ENCODE measurements at regions not wholly inside any gene's neighbourhood (a gene's known extent, or its start where the extent isn't known, plus 50 kb on each side); places are given as distances from the start of the nearest gene placed in this dataset.

GRCh38 chr11:15779518-15779917, 576.8 kb downstream of the SOX6 start:
- no peak for DNase-seq

DNA sequence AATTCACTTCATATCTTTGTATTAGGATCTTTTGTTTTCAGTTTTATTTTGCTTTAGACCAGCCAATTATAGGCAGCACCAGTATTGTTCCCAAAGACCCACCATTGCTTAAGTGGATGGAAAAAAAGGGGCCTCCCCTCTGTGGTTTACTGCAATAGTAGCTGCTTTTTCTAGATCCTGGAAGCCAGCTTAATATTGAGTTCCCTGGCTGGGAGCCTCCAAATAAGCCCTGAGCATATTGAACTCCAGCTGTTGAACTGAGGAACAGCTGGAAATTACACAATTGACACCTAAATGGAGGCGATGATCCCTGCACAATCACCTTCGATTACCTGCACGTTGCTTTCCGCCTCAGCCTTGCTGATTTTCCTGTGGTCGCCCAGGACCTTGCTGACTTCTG, 576.0 kb downstream of the SOX6 start:
- DNase-seq, result no peak

DNA sequence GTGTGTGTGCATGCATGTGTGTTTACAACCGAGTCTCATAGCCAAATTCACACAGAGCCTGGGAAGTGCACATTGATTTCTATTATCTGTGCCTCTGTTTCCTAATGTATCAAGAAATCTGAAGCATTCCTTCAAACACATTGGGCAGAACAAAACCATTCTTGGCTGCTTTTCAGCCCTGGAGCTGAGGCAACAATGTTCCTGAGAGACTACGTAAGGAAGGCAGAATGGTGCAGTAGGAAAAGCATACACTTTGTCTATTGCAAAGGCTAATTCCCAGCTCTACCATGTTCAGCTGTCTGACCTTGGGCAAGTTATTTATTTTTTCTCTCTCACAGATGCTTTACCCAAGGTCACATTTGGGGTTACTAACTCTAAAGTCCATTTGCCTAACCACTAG, 575.5 kb downstream of the SOX6 start:
- no peak for DNase-seq

DNA sequence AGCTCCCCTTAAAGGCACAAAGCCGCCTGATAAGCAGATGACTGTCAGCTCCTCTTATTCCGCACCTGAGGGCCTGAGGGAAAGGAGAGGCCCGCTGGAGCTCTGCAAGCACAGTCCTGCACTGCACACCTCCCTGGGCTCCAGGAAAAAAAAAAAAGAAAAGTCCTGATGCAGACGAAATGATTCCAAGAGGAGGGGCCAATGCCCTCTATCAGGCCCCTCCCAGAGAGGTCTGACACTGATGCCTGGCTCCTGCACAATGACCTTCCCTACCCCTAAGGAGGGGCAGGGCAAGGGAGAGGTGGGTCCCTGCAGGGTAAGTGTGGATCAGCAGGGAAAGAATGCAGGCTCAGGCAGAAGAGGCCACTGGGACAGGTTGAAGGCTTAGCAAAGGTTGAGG, 572.7 kb downstream of the SOX6 start:
- no peak for DNase-seq

DNA sequence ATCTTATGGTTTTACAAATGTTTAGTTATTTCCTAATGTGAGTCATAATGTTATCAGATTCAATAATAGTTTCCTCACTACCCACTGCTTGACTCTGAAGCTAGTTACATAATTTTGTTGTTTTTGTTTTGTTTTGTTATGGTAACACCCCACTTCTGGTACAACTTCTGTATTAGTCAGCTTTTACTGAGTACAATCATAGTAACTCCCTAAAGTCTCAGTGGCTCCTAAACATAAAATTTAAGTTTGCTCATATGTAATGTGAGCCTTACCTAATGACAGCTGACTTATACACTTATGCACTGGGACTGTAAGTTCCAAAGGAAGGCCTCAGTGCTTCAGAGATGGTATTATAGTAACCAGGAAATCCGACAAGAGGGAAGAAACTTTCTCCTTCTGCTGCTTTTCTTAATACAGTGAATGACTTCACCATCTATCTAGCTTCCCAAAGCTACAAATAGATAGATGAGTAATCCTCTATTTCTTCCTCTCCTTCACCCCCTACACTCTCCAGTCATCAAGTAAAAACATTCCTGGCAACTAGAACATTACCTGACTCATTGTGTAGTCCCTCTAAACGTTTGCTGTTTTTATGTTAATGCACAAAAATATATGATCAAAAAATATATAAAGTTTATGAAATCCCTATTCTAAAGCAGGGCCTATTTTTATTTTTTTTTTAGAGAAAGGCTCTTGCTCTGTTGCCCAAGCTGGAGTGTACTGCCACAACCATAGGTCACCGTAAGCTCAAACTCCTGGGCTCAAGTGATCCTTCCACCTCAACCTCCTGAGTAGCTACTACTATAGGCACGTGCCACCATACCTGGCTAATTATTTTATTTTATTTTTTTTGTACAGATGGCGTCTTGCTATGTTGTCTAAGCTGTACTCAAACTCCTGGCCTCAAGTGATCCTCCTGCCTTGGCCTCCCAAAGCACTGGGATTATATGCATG, 563.0 kb downstream of the SOX6 start:
- DNase-seq, result no peak

- DNase-seq, result no peak
Measured at GRCh38 chr11:15794361-15795150, 561.8 kb downstream of the SOX6 start.

DNA sequence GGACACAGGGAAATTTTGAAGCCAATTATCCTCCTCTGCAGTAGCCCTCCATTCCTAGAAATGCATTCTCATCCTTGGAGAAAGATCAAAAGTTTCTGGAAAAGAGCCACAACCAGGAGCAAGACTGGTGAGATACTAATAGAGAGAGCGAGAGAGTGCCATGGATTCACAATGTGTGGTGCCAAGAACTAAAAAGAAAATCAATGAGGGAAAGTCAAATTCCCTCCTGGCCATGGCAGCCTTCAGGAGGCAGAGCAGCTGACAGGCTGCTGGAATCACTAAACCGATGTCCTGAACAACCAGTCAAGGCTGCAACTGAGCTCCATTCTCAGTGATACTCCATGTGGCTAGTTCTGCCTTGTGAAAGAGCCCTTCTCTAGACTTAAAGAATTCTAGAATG, 561.0 kb downstream of the SOX6 start:
- no peak for DNase-seq

DNA sequence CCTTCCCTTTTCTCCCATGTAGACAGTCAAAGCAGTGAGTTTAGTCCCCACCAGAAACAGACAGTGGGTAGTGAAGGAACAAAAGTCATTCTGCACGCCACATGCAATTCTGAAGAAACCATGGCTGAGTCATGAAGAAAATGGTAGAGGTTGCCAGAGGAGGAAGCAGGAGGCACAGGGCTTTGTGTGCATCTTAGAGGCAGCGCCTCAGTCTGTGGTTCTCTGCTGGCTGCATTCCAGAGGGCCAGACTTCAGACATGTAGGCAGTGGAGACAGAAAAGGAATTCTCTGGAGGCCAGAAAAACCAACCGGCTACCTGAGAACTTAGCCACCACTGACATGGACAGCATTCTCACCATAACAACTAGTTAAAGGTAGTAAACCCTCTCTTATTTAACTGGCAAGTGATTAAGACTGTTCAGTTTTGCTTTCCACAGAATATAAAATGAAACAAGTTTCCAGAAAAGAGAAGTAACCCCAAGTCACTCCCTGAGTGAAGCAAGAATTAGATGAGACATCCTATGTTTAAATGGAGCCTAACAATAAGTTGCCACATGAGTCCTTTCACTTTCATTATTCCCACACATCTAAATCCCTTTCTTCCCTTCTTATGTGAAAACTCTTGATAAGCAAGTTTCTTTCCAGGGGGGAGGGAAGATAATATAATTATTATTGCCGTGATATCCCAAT, 556.1 kb downstream of the SOX6 start:
- DNase-seq, result no peak

- DNase-seq, result no peak
Measured at GRCh38 chr11:15801126-15801525, 555.2 kb downstream of the SOX6 start.

GRCh38 chr11:15801616-15802015, 554.7 kb downstream of the SOX6 start:
- DNase-seq, result no peak

DNA sequence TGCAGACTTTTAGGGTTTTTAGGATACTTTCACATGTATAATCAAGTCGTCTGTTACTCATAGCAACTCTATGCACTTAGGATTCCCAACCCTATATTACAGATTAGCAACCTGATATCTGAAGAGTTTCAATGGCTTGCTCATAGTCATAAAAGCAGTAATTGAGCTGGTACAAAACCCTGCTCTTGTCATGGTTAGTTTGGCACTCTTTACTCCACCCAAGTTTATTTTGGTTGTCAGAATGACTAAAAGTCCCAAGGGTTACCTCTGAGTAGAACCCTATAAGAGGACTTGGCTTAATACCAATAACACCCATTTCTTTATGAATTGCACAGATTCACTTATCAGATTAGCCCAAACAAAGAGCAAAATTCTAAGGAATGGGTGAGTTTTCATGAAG, 550.6 kb downstream of the SOX6 start:
- no peak for DNase-seq

DNA sequence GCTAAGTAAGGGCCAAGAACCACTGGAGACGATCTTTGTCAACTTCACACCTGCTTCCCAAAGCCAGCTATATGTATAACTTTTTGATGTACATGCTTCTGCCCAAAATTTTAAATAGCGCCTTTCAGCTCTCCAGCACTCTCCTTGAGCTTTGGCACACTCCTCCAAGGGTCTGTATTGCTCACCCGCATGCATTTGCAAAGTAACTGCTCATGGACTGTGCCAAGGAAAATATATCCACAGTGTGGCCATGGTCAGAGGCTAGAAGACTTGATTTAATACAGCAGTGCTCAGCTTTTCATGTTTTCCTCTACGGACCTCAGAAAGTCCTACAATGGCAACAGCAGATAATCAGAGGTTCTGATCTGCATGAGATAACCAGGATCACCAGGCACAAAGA, 550.1 kb downstream of the SOX6 start:
- no peak for DNase-seq

DNA sequence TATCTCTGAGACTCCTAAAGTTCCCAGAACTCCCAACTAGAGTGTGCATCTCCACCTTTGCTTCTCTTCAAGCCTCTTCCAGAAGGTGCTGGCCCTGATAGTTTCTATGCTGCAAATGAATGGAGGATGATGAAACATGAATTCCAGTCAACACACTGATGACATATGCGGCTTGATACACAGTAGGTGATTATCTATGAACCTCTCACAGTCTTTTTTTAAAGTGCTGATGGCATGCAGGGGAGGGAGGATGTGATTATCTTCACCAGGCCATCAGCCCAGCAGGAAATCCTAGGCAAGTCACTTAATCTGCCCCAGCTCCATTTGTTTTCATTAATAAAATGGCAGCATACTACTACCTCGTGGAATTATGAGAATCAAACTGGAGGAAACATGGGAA, 548.5 kb downstream of the SOX6 start:
- DNase-seq, result no peak

GRCh38 chr11:15810082-15810481, 546.3 kb downstream of the SOX6 start:
- no peak for DNase-seq

DNA sequence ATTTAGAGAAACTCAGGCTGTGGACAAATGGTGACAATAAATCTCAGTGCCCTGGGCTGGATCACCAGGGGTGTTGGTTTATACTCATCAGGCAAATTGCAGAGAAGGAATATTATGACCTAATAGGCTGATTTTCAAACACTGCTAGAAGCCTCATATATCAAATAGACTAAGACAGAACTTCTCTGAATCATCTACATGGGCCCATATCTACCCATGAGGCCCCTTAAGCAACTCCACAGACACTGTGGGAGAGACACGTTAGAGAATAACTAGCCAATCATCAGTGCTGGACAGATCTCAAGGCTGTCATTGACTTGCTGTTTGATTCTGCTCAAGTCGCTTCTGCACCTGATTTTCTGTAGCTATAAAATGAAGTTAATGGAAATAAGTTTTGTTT, 545.8 kb downstream of the SOX6 start:
- no peak for DNase-seq

DNA sequence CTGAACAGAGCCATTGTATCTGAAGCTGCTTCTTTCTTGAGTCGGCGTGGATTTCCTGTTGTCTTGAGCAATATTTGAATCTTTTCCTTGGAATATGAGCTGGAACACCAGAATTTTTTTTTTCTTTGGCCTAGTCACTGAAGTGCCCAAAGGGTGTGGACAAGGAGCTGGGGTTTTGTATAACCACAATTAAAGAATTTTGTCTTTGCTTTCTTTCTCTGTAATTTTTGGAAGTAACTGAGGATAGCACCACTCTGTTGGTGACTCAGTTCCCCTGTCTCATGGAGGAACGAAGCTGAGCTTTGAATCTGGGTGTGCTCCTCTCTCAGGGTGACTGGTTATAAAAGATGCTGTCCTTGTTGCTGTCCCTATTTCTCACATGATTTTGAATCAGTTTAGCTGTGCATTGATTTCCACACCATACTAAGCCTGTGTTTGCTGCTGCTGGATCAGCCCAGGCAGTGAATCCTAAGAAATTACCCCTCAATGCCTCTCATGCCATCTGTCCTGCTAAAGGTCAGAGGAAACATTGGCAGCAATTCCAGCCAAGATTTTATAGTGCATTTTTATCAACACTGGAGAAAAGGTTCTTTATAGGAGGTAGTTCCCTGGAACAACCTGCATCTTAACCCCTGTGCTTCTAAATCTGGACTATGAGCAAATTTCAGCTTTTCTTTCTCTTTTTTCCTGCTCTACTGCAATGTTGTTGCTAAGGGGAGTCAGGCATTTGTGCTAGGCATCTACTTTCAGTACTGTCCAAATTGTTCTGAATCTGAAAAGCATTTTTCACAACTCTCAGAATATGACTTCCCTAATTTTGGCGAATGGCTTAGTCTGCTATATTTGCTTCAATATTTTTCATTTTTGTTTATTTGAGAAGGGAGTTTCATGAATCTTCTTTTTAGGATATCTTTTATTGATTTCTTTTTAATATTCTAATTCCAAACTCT, 540.8 kb downstream of the SOX6 start:
- no peak for DNase-seq

DNA sequence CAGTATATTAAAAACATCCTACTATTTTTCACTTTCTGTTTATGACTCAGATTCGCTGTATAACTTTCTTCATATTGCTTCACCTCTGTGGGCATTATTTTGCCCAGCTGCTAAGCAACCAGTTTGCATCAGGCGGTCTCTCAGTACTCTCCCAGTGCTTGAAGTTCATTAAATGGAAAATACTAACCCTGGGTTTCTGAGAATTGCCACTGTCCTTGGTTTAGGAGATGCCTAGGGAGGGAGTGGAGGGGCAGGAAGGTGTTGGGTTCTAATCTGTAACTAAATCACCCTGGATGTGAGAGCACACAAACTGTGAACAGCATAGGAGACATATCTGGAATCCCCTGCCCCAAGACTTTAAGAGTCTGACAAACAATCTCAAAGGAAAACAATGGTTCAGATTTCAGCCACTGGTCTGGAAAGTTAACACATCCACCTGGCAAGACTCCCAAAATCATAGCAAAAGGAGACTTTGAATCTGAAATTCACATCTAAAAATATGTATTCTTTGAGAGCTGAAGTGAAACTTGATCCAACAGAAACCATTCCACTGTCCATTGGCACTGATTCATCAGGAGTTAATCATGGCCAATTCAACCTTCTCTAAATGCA, 540.0 kb downstream of the SOX6 start:
- DNase-seq, result no peak

- DNase-seq, result no peak
Measured at GRCh38 chr11:15817001-15817400, 539.3 kb downstream of the SOX6 start.

- DNase-seq, result no peak
Measured at GRCh38 chr11:15818132-15818842, 538.1 kb downstream of the SOX6 start.

DNA sequence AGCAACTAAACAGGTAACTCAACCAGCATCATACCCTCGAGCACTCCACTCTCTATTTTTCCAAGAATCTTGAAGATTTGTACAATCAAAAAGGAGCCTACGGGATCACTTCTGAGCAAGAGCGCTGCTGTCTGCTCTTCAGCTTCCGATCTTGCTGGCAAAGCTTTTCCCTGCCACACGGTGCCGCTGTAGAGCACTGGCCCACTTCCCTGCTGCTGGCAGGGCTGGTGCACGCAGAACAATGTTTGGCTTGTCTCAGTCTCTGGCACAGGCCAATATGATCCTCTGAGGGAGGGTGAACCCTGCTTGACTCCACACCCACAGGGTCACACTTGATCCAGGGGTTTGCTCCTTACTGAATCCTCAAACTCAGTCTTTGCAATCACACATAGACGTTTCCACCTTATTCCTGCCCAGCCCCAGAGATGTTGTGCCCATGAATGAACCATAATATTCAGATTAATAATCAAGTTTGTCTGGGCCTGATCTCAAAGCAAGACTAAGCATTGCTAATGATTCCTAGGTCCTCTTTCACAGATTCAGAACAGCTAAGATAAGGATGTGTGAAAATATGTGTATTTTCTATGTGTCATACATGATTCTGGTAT, 536.6 kb downstream of the SOX6 start:
- DNase-seq, result no peak

- DNase-seq, result no peak
Measured at GRCh38 chr11:15821451-15821850, 534.9 kb downstream of the SOX6 start.

All from NCI-H1417 treated with DMSO at 0.1 percent for 48 hours (cell line).